ENCODE measurements at regions not wholly inside any gene's neighbourhood (a gene's known extent, or its start where the extent isn't known, plus 50 kb on each side); places are given as distances from the start of the nearest gene placed in this dataset.

DNA sequence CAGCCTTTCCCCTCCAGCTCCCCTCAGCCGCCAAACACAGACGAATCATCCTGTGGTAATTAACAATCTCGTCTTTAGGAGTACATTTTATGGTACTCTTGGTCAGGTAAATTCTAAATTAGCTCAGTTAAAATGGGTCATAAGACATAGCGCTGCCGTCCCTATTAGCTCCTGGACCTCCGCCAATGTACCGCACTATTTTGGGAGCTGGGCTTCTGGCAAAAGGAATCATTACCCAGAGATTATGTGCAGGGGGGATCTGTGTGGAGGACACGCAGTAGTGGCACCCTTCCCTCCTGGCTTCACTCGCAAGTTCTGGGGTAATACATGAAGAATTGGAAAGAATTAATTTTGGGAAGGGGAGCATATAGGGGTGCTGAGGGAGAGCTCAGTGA, 68.6 kb upstream of the ONECUT1 start:
- DNase-seq, result no peak

DNA sequence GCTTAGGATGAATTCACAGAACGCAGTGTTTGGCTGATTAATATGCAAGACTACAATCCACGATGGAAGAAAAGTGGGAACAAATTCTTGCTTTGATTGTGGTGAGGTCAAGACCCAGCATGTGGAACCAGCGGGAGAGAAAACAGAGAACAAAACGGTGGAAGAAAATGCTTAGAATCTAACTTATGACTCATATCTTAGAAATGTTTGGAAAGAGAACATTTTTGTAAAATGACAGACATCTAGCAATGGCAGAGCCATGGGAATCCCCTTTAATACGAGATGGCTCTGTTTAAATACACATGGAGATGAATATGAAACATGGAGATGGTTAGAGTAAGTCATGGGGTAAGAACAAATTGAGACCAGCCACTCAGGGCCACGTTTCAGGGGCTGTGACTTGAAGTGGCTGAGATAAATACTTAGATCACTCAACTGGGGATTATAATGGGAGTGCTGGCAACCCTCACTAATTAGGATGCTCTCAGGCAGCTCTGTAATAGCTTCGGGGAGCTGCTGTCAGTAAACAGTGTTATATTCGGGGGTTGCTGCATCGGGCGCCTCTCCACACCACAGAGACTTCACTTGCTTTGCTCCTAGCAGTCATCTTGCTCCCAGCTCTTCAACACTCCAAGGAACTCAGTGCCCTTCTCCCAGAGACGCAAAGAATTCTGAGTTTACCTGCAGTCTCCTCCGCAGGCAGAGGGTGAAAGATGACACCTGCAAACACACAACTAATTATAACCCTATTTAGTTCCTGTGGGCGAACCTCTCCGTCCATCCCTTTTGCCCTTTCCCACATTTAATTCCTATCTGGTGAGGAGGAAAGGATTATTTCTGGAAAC, 68.0 kb upstream of the ONECUT1 start:
- DNase-seq, result no peak

DNA sequence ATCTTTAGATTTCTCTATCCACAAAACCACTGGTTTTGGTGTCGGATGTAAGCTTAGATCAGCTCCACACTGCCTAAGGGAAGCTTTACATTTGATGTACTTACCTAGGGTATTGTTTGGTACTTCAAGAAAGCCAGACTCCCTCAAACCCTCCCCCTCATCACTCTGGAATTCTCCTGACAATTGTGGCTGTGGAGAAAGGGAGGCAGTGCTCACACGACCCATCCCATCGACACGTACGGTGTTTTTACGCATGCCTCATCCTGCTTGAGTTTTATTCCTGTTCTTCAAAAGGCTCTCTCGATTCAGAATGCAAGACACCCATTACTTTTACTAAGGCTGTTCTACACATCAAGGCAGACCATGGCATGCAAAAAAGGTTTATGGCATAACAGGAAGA, 67.3 kb upstream of the ONECUT1 start:
- no peak for DNase-seq

- no peak for DNase-seq
Measured at GRCh38 chr15:52856286-52856685, 66.2 kb upstream of the ONECUT1 start.

GRCh38 chr15:52855157-52855556, 65.0 kb upstream of the ONECUT1 start:
- no peak for DNase-seq

DNA sequence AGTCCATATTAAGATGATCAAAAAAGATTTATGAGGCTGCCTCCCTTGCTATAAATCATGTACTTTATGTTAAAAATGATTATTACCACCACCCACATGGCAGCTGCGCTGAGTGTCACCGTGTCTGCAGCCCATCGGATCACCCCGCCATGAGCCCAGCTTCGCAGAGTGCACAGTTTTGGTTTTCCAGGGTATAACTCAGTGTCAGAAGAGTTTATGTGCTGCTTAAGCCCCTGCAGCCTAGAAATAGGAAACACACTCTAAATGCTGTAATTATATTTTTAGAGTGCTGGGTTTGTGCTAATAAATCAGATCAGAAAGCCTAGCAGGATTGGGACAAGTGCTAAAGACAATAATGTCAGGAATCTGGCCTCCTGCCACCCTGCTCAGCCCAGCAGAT, 54.7 kb upstream of the ONECUT1 start:
- DNase-seq, result no peak
